ENCODE measurements at regions not wholly inside any gene's neighbourhood (a gene's known extent, or its start where the extent isn't known, plus 50 kb on each side); places are given as distances from the start of the nearest gene placed in this dataset.

GRCh38 chr15:100759106-100759505 lies 120.5 kb upstream of the ALDH1A3 start:
- H3K27me3 ChIP-seq (ENCODE audit: control insufficient read depth in 5 of 5, insufficient read depth in 4 of 5, low read length in 5 of 5), result peaks cover 6 to 11% (median 8%) of the 10 kb centered on the region in 5 donors
- no peak overlapping the region for H3K9ac ChIP-seq (ENCODE audit: low read length in 5 of 5)
- H3K4me3 ChIP-seq (ENCODE audit: low read depth in 1 of 5, low read length in 5 of 5), result no peak overlapping the region
- H3K27ac ChIP-seq (ENCODE audit: low read depth, low read length), result peak overlapping the region; percentile 55
- no peaks in the 10 kb centered on the region for H3K36me3 ChIP-seq (ENCODE audit: control insufficient read depth in 5 of 5, insufficient read depth in 5 of 5, low read length in 5 of 5)
- peaks cover 0 to 10% (median 2%) of the 10 kb centered on the region in 5 donors for H3K4me1 ChIP-seq (ENCODE audit: control insufficient read depth in 5 of 5, insufficient read depth in 5 of 5, low read length in 5 of 5)
- no peaks in the 10 kb centered on the region for H3K9me3 ChIP-seq (ENCODE audit: control insufficient read depth in 5 of 5, low read length in 5 of 5)

GRCh38 chr15:100759698-100760356 lies 119.8 kb upstream of the ALDH1A3 start:
- H3K36me3 ChIP-seq (ENCODE audit: control insufficient read depth in 5 of 5, insufficient read depth in 5 of 5, low read length in 5 of 5), result no peaks in the 10 kb centered on the region
- peak overlapping the region in 1 of 5 donors; percentile 1 for H3K4me3 ChIP-seq (ENCODE audit: low read depth in 1 of 5, low read length in 5 of 5)
- H3K27me3 ChIP-seq (ENCODE audit: control insufficient read depth in 5 of 5, insufficient read depth in 4 of 5, low read length in 5 of 5), result peaks cover 6 to 11% (median 8%) of the 10 kb centered on the region in 5 donors
- H3K9me3 ChIP-seq (ENCODE audit: control insufficient read depth in 5 of 5, low read length in 5 of 5), result no peaks in the 10 kb centered on the region
- H3K27ac ChIP-seq (ENCODE audit: low read depth, low read length), result peak overlapping the region; percentile 55
- H3K4me1 ChIP-seq (ENCODE audit: control insufficient read depth in 5 of 5, insufficient read depth in 5 of 5, low read length in 5 of 5), result peaks cover 0 to 10% (median 3%) of the 10 kb centered on the region in 5 donors
- H3K9ac ChIP-seq (ENCODE audit: low read length in 5 of 5), result no peak overlapping the region

- H3K36me3 ChIP-seq (ENCODE audit: control insufficient read depth in 5 of 5, insufficient read depth in 5 of 5, low read length in 5 of 5), result no peaks in the 10 kb centered on the region
- peaks cover 0 to 10% (median 4%) of the 10 kb centered on the region in 5 donors for H3K4me1 ChIP-seq (ENCODE audit: control insufficient read depth in 5 of 5, insufficient read depth in 5 of 5, low read length in 5 of 5)
- H3K27ac ChIP-seq (ENCODE audit: low read depth, low read length), result no peak overlapping the region
- no peak overlapping the region for H3K9ac ChIP-seq (ENCODE audit: low read length in 5 of 5)
- no peaks in the 10 kb centered on the region for H3K9me3 ChIP-seq (ENCODE audit: control insufficient read depth in 5 of 5, low read length in 5 of 5)
- no peak overlapping the region for H3K4me3 ChIP-seq (ENCODE audit: low read depth in 1 of 5, low read length in 5 of 5)
- peaks cover 7 to 11% (median 8%) of the 10 kb centered on the region in 5 donors for H3K27me3 ChIP-seq (ENCODE audit: control insufficient read depth in 5 of 5, insufficient read depth in 4 of 5, low read length in 5 of 5)
Measured at GRCh38 chr15:100760357-100760903, 119.2 kb upstream of the ALDH1A3 start.

- peaks cover 10 to 15% (median 12%) of the 10 kb centered on the region in 5 donors for H3K27me3 ChIP-seq (ENCODE audit: control insufficient read depth in 5 of 5, insufficient read depth in 4 of 5, low read length in 5 of 5)
Measured at GRCh38 chr15:100761290-100761935, 118.2 kb upstream of the ALDH1A3 start.

GRCh38 chr15:100762289-100762688 lies 117.3 kb upstream of the ALDH1A3 start:
- no peaks in the 10 kb centered on the region for H3K36me3 ChIP-seq (ENCODE audit: control insufficient read depth in 5 of 5, insufficient read depth in 5 of 5, low read length in 5 of 5)
- H3K27ac ChIP-seq (ENCODE audit: low read depth, low read length), result no peak overlapping the region
- peaks cover 12 to 16% (median 15%) of the 10 kb centered on the region in 5 donors for H3K27me3 ChIP-seq (ENCODE audit: control insufficient read depth in 5 of 5, insufficient read depth in 4 of 5, low read length in 5 of 5)
- no peaks in the 10 kb centered on the region for H3K9me3 ChIP-seq (ENCODE audit: control insufficient read depth in 5 of 5, low read length in 5 of 5)
- peaks cover 0 to 16% (median 4%) of the 10 kb centered on the region in 5 donors for H3K4me1 ChIP-seq (ENCODE audit: control insufficient read depth in 5 of 5, insufficient read depth in 5 of 5, low read length in 5 of 5)
- H3K4me3 ChIP-seq (ENCODE audit: low read depth in 1 of 5, low read length in 5 of 5), result no peak overlapping the region
- H3K9ac ChIP-seq (ENCODE audit: low read length in 5 of 5), result no peak overlapping the region

More at GRCh38 chr15:100761290-100761935, 118.2 kb upstream of the ALDH1A3 start:
- Histone ChIP-seq H3K27ac (ENCODE audit: low read depth, low read length) (no peak overlapping the region), H3K9me3 (ENCODE audit: control insufficient read depth in 5 of 5, low read length in 5 of 5) (no peaks in the 10 kb centered on the region), H3K4me1 (ENCODE audit: control insufficient read depth in 5 of 5, insufficient read depth in 5 of 5, low read length in 5 of 5) (peaks cover 0 to 16% (median 4%) of the 10 kb centered on the region in 5 donors), H3K4me3 (ENCODE audit: low read depth in 1 of 5, low read length in 5 of 5) (no peak overlapping the region), H3K9ac (ENCODE audit: low read length in 5 of 5) (no peak overlapping the region), H3K36me3 (ENCODE audit: control insufficient read depth in 5 of 5, insufficient read depth in 5 of 5, low read length in 5 of 5) (no peaks in the 10 kb centered on the region)

DNA sequence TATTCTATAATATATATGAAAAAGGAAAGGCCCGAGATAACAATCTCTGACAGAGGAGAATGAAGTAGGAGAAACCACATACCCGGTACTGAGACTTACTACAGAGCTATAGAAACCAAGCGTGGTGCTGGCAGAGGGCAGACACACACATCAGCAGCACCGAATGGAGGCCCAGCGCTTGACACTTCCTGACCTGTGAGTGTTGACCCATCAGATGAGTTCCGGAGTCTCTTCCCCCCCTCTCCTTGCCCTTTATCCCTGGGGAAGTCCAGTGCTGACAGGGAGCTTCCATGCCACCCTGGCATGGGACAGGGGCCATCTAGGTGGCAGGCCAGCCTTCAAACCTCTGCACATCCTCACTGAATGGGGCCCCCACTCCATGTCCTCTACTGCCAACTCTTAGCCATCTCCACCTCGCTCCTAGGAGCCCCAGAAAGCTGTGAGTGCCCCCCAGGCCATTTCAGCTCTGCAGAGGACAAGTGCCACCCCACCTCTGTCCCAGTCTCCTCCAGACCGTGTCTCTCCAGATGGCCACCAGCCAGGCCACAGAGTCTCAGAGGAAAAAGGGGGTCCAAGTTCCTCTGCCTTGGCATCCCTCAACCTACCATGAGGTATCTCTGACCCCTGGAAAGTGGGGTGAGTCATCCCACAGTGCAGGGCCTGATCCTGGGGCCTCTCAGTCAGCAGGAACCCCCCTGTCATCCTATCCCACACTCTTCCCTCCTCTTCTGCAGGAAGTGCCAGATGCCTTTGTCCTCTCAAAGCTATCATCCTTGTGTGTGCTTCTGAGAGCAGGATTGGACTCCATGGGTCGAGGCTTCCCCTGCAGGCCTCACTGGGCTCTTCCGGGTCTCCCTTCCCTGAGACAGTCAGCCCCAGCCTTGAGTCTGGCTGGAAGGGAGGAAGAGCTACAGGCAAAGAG lies 116.5 kb upstream of the ALDH1A3 start:
- Histone ChIP-seq H3K4me1 (ENCODE audit: control insufficient read depth in 5 of 5, insufficient read depth in 5 of 5, low read length in 5 of 5) (peaks cover 0 to 16% (median 4%) of the 10 kb centered on the region in 5 donors), H3K9me3 (ENCODE audit: control insufficient read depth in 5 of 5, low read length in 5 of 5) (no peaks in the 10 kb centered on the region), H3K36me3 (ENCODE audit: control insufficient read depth in 5 of 5, insufficient read depth in 5 of 5, low read length in 5 of 5) (no peaks in the 10 kb centered on the region), H3K27ac (ENCODE audit: low read depth, low read length) (no peak overlapping the region), H3K27me3 (ENCODE audit: control insufficient read depth in 5 of 5, insufficient read depth in 4 of 5, low read length in 5 of 5) (peaks cover 12 to 16% (median 15%) of the 10 kb centered on the region in 5 donors), H3K9ac (ENCODE audit: low read length in 5 of 5) (no peak overlapping the region), H3K4me3 (ENCODE audit: low read depth in 1 of 5, low read length in 5 of 5) (no peak overlapping the region)

DNA sequence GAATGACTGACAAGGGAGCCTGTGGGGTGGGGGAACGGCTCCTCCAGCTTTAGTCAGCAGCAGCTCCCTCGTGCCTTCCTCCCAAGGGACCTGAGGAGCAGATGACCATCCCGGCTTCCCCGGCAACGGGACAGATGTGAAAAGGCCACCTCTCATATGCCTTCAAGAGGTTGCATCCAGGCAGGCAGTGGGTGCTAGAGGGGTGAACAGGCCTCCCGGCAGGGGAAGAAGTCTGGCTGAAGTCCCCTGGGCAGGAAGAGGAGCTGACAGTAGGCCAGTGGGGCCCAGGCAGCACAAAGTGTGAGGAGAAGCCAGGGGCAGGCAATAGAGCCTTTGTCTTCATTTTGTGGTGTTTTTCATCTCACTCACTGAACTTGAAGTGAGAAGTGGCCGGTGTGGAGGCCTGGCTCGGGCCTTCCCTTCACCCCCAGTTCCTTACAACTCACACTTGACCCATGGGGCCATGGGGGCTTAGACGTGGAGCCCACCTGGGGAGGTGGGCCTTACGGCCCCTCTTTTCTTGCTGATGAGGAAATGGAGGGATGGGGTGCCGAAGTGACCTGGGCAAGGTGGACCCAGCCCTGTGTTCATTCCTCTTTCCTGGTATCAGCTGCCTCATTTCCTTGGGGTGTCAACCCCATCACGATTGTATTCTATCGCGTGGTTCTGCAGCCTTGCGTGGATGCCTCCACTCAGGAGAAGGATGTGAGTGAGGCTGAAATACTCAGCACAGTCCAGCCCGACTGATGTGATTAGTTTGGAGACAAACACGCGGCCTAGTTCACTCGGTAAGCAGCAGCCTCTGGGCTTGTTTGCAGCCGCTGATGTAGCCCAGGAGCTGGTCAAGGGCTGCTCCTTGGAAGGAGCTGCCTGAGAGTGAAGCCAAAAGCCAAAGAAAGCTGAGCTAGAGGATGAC lies 115.5 kb upstream of the ALDH1A3 start:
- H3K27me3 ChIP-seq (ENCODE audit: control insufficient read depth in 5 of 5, insufficient read depth in 4 of 5, low read length in 5 of 5), result peaks cover 12 to 23% (median 15%) of the 10 kb centered on the region in 5 donors
- no peak overlapping the region for H3K27ac ChIP-seq (ENCODE audit: low read depth, low read length)
- peaks cover 0 to 16% (median 4%) of the 10 kb centered on the region in 5 donors for H3K4me1 ChIP-seq (ENCODE audit: control insufficient read depth in 5 of 5, insufficient read depth in 5 of 5, low read length in 5 of 5)

DNA sequence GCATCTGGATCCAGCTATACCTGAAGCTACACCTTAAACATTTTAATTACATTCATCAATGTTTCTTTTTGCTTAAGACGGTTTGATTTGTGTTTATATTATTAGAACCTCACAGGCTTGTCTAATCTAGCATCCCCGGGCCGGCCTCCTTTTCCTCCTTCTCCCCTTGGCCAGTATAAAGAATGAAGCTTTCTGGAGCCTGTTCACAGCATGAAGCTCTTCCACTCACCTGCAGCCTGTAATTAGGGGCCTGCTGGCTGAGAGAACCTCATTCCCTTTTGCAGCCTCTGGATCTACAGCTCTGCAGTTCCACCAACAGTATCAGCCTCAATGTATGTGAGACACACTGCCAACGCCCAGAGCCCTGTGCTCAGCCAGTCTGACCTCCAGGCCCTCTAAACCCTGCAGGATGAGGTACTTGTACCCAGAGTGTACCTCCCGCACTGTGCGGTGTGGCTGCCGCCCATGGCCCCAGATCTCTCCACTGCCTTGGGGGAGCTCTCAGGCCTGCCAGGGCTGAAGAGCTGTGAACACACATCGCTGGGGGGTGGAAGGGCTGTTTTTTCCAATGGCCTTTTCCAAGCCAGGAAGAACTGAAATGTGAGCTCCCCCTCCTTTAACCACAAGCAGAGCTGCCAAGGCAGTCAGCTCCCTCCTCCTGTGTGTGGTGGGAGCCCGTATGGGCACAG lies 114.7 kb upstream of the ALDH1A3 start:
- Histone ChIP-seq H3K9me3 (ENCODE audit: control insufficient read depth in 5 of 5, low read length in 5 of 5) (no peaks in the 10 kb centered on the region), H3K27ac (ENCODE audit: low read depth, low read length) (no peak overlapping the region), H3K4me3 (ENCODE audit: low read depth in 1 of 5, low read length in 5 of 5) (no peak overlapping the region), H3K9ac (ENCODE audit: low read length in 5 of 5) (no peak overlapping the region), H3K4me1 (ENCODE audit: control insufficient read depth in 5 of 5, insufficient read depth in 5 of 5, low read length in 5 of 5) (peaks cover 0 to 14% (median 2%) of the 10 kb centered on the region in 5 donors), H3K36me3 (ENCODE audit: control insufficient read depth in 5 of 5, insufficient read depth in 5 of 5, low read length in 5 of 5) (no peaks in the 10 kb centered on the region), H3K27me3 (ENCODE audit: control insufficient read depth in 5 of 5, insufficient read depth in 4 of 5, low read length in 5 of 5) (peaks cover 6 to 21% (median 8%) of the 10 kb centered on the region in 5 donors)

More for the DNA sequence above, 115.5 kb upstream of the ALDH1A3 start:
- Histone ChIP-seq H3K4me3 (ENCODE audit: low read depth in 1 of 5, low read length in 5 of 5) (no peak overlapping the region), H3K9me3 (ENCODE audit: control insufficient read depth in 5 of 5, low read length in 5 of 5) (no peaks in the 10 kb centered on the region), H3K9ac (ENCODE audit: low read length in 5 of 5) (no peak overlapping the region), H3K36me3 (ENCODE audit: control insufficient read depth in 5 of 5, insufficient read depth in 5 of 5, low read length in 5 of 5) (no peaks in the 10 kb centered on the region)

All from subcutaneous abdominal adipose tissue (tissue), 5 donors.